Fibroblast of lung (primary cell): ENCODE measurements at regions not wholly inside any gene's neighbourhood (a gene's known extent, or its start where the extent isn't known, plus 50 kb on each side); places are given as distances from the start of the nearest gene placed in this dataset.
A peak's percentile ranks its signal among the peaks of the same experiment; 100 is the strongest.

Experiments used
- DNase-seq, 2 donors: peaks; one replicate each; pipeline versions ENCODE4 v3.0.0 to v3.0.0-alpha.2; 2010; ENCODE audit warnings: low read depth in 2 of 2
- H2AFZ ChIP-seq: 2 replicates; pipeline ENCODE4 v1.5.1; 2012; ENCODE audit warnings: low read length, control low read depth, inconsistent platforms
- H3K27ac ChIP-seq: 2 replicates; pipeline ENCODE4 v1.5.1; 2011; ENCODE audit warnings: low read length, control low read depth; ENCODE audit not compliant: insufficient read depth
- H3K27me3 ChIP-seq: 2 replicates; pipeline ENCODE4 v1.5.1; 2011; ENCODE audit warnings: mild to moderate bottlenecking, low read length; ENCODE audit not compliant: control insufficient read depth, insufficient read depth
- H3K36me3 ChIP-seq: 2 replicates; pipeline ENCODE4 v1.5.1; 2011; ENCODE audit warnings: low read length; ENCODE audit not compliant: control insufficient read depth, insufficient read depth
- H3K4me1 ChIP-seq: 2 replicates; pipeline ENCODE4 v1.5.1; 2011; ENCODE audit warnings: low read length; ENCODE audit not compliant: control insufficient read depth, insufficient read depth; ENCODE audit errors: extremely low read depth
- H3K4me2 ChIP-seq: 2 replicates; pipeline ENCODE4 v1.5.1; 2011; ENCODE audit warnings: low read length, control low read depth; ENCODE audit not compliant: insufficient read depth; ENCODE audit errors: extremely low read depth
- H3K4me3 ChIP-seq, 4 experiments: fragments of 200-600 bp in 1 of 4; sonication (generic) in 1 of 4; replicated peaks in 1 of 4; 2 replicates each; pipeline ENCODE4 v1.5.1; 2011 to 2016; ENCODE audit warnings: low read length in 4 of 4, low read depth in 3 of 4, mild to moderate bottlenecking in 3 of 4, control low read depth in 2 of 4, inconsistent platforms in 1 of 4, mixed read lengths in 1 of 4; ENCODE audit not compliant: insufficient read depth in 1 of 4; ENCODE audit errors: control extremely low read depth in 1 of 4
- H3K79me2 ChIP-seq: 2 replicates; pipeline ENCODE4 v1.5.1; 2012; ENCODE audit warnings: mild to moderate bottlenecking, low read length, inconsistent platforms; ENCODE audit not compliant: control insufficient read depth, insufficient read depth
- H3K9ac ChIP-seq: 2 replicates; pipeline ENCODE4 v1.5.1; 2011; ENCODE audit warnings: mild to moderate bottlenecking, low read length, control low read depth; ENCODE audit not compliant: insufficient read depth
- H3K9me3 ChIP-seq: 2 replicates; pipeline ENCODE4 v1.5.1; 2012; ENCODE audit warnings: low read depth, low read length; ENCODE audit not compliant: control insufficient read depth, insufficient read depth
- H4K20me1 ChIP-seq: 2 replicates; pipeline ENCODE4 v1.5.1; 2011; ENCODE audit warnings: low read length; ENCODE audit not compliant: control insufficient read depth, insufficient read depth; ENCODE audit errors: extremely low read depth
- EZH2 ChIP-seq: IDR thresholded peaks from 2 replicates; pipeline ENCODE4 v1.5.1; 2012; ENCODE audit warnings: low read length, control low read depth, mild to moderate bottlenecking; ENCODE audit errors: missing control alignments
- TF ChIP-seq, protein P1 (sequence below), 2 donors: IDR thresholded peaks in 1 of 2; conservative IDR thresholded peaks in 1 of 2; 1 replicate in 1 of 2; 2 replicates in 1 of 2; pipeline ENCODE4 v1.5.1; 2011 to 2012; ENCODE audit warnings: low read length in 2 of 2, control low read depth in 1 of 2, inconsistent platforms in 1 of 2, low read depth in 1 of 2, mild to moderate bottlenecking in 1 of 2

- Histone ChIP-seq H2AFZ (no peak overlapping the region), H3K27ac (no peak overlapping the region), H4K20me1 (no peaks in the 10 kb centered on the region), H3K27me3 (no peaks in the 10 kb centered on the region), H3K79me2 (no peaks in the 10 kb centered on the region), H3K4me1 (no peaks in the 10 kb centered on the region), H3K9ac (no peak overlapping the region), H3K36me3 (no peaks in the 10 kb centered on the region), H3K4me2 (no peak overlapping the region), H3K9me3 (no peaks in the 10 kb centered on the region), H3K4me3 (no peak overlapping the region)
- DNase-seq, result peak in 1 of 2 donors; percentile 1
- no peak for TF ChIP-seq EZH2
- TF ChIP-seq, protein P1, sequence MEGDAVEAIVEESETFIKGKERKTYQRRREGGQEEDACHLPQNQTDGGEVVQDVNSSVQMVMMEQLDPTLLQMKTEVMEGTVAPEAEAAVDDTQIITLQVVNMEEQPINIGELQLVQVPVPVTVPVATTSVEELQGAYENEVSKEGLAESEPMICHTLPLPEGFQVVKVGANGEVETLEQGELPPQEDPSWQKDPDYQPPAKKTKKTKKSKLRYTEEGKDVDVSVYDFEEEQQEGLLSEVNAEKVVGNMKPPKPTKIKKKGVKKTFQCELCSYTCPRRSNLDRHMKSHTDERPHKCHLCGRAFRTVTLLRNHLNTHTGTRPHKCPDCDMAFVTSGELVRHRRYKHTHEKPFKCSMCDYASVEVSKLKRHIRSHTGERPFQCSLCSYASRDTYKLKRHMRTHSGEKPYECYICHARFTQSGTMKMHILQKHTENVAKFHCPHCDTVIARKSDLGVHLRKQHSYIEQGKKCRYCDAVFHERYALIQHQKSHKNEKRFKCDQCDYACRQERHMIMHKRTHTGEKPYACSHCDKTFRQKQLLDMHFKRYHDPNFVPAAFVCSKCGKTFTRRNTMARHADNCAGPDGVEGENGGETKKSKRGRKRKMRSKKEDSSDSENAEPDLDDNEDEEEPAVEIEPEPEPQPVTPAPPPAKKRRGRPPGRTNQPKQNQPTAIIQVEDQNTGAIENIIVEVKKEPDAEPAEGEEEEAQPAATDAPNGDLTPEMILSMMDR (conservative IDR thresholded peaks at IDR 0.05 in 1 of 2, IDR thresholded peaks at IDR 0.05 in 1 of 2; ENCODE audit: low read depth in 1 of 2, low read length in 2 of 2), result no peak
Observed at GRCh38 chr18:39375066-39375465, 1809.5 kb upstream of the CELF4 start.

DNA sequence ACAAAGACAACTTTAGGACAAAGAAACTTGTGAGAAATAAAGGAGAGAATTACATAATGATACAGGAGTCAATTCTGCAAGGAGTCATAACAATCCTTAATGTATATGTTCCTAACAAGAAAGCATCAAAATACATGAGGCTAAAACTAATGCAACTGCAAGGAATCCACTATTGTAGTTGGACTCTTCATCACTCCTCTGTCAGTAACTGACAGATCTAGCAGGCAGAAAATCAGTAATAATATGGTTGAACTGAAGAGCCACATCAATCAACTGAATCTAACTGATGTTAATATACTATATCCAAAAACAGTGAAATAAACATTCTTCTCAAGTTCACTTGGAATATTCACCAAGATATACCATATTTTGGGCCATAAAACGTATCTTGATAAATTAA lies 1806.4 kb upstream of the CELF4 start:
- no peak overlapping the region for H3K4me2 ChIP-seq
- no peak overlapping the region for H3K27ac ChIP-seq
- no peaks in the 10 kb centered on the region for H4K20me1 ChIP-seq
- no peaks in the 10 kb centered on the region for H3K27me3 ChIP-seq
- no peak overlapping the region for H3K4me3 ChIP-seq
- no peaks in the 10 kb centered on the region for H3K9me3 ChIP-seq
- TF ChIP-seq, protein P1 (conservative IDR thresholded peaks at IDR 0.05 in 1 of 2, IDR thresholded peaks at IDR 0.05 in 1 of 2; ENCODE audit: low read depth in 1 of 2, low read length in 2 of 2), result no peak
- no peak for TF ChIP-seq EZH2
- no peak overlapping the region for H2AFZ ChIP-seq
- H3K4me1 ChIP-seq, result no peaks in the 10 kb centered on the region
- no peak for DNase-seq
- no peak overlapping the region for H3K9ac ChIP-seq
- H3K36me3 ChIP-seq, result no peaks in the 10 kb centered on the region
- H3K79me2 ChIP-seq, result no peaks in the 10 kb centered on the region

GRCh38 chr18:39366656-39367055 lies 1801.1 kb upstream of the CELF4 start:
- H4K20me1 ChIP-seq, result no peaks in the 10 kb centered on the region
- no peak overlapping the region for H2AFZ ChIP-seq
- H3K27ac ChIP-seq, result no peak overlapping the region
- no peak for DNase-seq
- no peaks in the 10 kb centered on the region for H3K4me1 ChIP-seq
- H3K36me3 ChIP-seq, result no peaks in the 10 kb centered on the region
- H3K27me3 ChIP-seq, result no peaks in the 10 kb centered on the region
- H3K79me2 ChIP-seq, result no peaks in the 10 kb centered on the region
- no peak overlapping the region for H3K4me3 ChIP-seq
- no peak overlapping the region for H3K4me2 ChIP-seq
- TF ChIP-seq, protein P1 (conservative IDR thresholded peaks at IDR 0.05 in 1 of 2, IDR thresholded peaks at IDR 0.05 in 1 of 2; ENCODE audit: low read depth in 1 of 2, low read length in 2 of 2), result no peak
- no peak for TF ChIP-seq EZH2
- no peak overlapping the region for H3K9ac ChIP-seq
- no peaks in the 10 kb centered on the region for H3K9me3 ChIP-seq
